GM12892 (cell line): ENCODE measurements at regions not wholly inside any gene's neighbourhood (a gene's known extent, or its start where the extent isn't known, plus 50 kb on each side); places are given as distances from the start of the nearest gene placed in this dataset.

Source experiments
- POLR2A ChIP-seq: IDR thresholded peaks from 2 replicates; pipeline ENCODE4 v1.6.1; 2011; ENCODE audit warnings: low read depth, low read length, control low read depth
- POLR2AphosphoS5 ChIP-seq: IDR thresholded peaks from 2 replicates; pipeline ENCODE4 v1.6.1; 2011; ENCODE audit warnings: low read depth, low read length, control low read depth
- TAF1 ChIP-seq: IDR thresholded peaks from 2 replicates; pipeline ENCODE4 v1.6.1; 2011; ENCODE audit warnings: low read depth, mild to moderate bottlenecking, control low read depth, low read length, borderline replicate concordance

GRCh38 chr21:23452384-23453083, 2154.7 kb downstream of the MRPL39 start:
- TF ChIP-seq TAF1 (no peak), POLR2AphosphoS5 (no peak), POLR2A (no peak)
